ENCODE measurements at regions not wholly inside any gene's neighbourhood (a gene's known extent, or its start where the extent isn't known, plus 50 kb on each side); places are given as distances from the start of the nearest gene placed in this dataset.
A peak's percentile ranks its signal among the peaks of the same experiment; 100 is the strongest.

DNA sequence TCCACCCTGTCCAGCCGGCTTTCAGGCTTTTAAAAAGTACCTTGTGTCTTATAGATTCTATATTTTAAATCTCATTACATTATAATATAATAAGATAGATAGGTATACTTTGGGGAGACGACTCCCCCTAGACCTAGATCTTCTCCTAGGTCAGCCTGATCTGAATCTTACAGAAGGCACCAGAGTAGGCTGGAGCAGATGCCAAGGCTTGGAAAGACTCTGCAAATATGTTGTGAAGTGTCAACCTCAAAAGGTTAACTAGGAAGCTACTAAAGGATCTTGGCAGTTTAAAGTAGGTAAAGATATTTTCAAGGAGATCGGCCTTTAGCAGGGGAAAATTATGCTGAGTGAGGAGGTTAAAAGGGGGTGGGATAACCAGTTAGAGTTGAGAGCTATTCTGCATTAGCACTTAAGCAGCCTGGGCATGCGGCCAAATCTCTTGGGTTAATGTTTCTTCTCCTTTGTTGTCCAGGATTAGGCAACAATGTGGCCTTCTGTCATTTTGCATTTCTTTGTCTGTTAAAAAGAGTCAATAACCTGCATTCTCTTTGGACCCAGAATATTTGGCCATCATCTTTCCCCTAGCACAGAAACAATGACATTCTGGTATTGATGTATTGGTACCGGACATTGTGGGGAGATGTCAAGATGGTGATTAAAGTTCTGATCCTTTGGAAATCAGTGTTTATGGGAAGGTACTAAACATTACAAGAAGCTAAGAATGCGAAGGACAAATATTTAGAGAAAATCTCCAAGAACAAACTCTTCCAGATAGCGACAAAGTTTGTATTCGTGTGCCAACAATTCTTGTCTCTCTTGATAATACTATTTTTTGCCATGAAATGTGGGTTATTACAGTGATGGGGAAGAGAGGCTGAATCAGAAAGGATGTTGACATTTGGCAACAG lies 51.2 kb upstream of the DHX40 start (continued):
- TF ChIP-seq, protein P1, sequence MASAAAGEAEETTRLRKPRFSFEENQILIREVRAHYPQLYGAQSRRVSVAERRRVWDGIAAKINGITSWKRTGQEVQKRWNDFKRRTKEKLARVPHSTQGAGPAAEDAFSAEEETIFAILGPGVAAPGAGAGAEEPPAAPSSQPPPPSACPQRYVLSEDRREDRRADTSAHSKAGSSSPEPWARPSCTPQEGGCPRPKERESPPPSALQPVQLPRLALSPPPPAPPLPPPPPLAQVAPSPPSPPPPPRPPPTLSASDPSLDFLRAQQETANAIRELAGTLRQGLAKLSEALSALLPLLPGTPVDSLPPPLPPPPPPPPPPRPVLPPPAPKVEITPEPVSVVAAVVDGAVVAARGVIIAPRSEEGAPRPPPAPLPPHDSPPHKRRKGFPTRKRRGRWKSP (CRISPR knock-in tag; IDR thresholded peaks at IDR 0.05) = no peak
- TF ChIP-seq NCOA2 (CRISPR knock-in tag; IDR thresholded peaks at IDR 0.05) = peak; percentile 86
- TF ChIP-seq GZF1 (CRISPR knock-in tag; IDR thresholded peaks at IDR 0.05) = no peak
- no peak for TF ChIP-seq TIGD3 (CRISPR knock-in tag; IDR thresholded peaks at IDR 0.05; ENCODE audit: borderline replicate concordance)
- TF ChIP-seq ZNF816 (CRISPR knock-in tag; IDR thresholded peaks at IDR 0.05; ENCODE audit: borderline replicate concordance) = no peak
- no peak for TF ChIP-seq ZSCAN21 (CRISPR knock-in tag; IDR thresholded peaks at IDR 0.05; ENCODE audit: borderline replicate concordance)
- TF ChIP-seq, protein P2, sequence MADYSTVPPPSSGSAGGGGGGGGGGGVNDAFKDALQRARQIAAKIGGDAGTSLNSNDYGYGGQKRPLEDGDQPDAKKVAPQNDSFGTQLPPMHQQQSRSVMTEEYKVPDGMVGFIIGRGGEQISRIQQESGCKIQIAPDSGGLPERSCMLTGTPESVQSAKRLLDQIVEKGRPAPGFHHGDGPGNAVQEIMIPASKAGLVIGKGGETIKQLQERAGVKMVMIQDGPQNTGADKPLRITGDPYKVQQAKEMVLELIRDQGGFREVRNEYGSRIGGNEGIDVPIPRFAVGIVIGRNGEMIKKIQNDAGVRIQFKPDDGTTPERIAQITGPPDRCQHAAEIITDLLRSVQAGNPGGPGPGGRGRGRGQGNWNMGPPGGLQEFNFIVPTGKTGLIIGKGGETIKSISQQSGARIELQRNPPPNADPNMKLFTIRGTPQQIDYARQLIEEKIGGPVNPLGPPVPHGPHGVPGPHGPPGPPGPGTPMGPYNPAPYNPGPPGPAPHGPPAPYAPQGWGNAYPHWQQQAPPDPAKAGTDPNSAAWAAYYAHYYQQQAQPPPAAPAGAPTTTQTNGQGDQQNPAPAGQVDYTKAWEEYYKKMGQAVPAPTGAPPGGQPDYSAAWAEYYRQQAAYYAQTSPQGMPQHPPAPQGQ (CRISPR knock-in tag; IDR thresholded peaks at IDR 0.05; ENCODE audit: borderline replicate concordance) = no peak
- no peak for TF ChIP-seq PTBP1 (IDR thresholded peaks at IDR 0.05; ENCODE audit: low read depth, low read length, poor library complexity, severe bottlenecking)
- TF ChIP-seq FOXK1 (CRISPR knock-in tag; IDR thresholded peaks at IDR 0.05; ENCODE audit: borderline replicate concordance, low read depth) = peak; percentile 71; the same call in 1 of the 2 replicates
- no peak for TF ChIP-seq ZNF101 (CRISPR knock-in tag; IDR thresholded peaks at IDR 0.05; ENCODE audit: borderline replicate concordance, low read depth)
- peak; percentile 100 for TF ChIP-seq SOX5 (CRISPR knock-in tag; IDR thresholded peaks at IDR 0.05; ENCODE audit: borderline replicate concordance)
- TF ChIP-seq ZNF260 (CRISPR knock-in tag; IDR thresholded peaks at IDR 0.05; ENCODE audit: borderline replicate concordance, low read depth) = no peak
- peak; percentile 72 for TF ChIP-seq SKI (IDR thresholded peaks at IDR 0.05; ENCODE audit: partially characterized antibody)
- TF ChIP-seq, protein P3, sequence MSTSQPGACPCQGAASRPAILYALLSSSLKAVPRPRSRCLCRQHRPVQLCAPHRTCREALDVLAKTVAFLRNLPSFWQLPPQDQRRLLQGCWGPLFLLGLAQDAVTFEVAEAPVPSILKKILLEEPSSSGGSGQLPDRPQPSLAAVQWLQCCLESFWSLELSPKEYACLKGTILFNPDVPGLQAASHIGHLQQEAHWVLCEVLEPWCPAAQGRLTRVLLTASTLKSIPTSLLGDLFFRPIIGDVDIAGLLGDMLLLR (CRISPR knock-in tag; IDR thresholded peaks at IDR 0.05) = no peak
